Karpas-422 (cell line): ENCODE measurements at regions not wholly inside any gene's neighbourhood (a gene's known extent, or its start where the extent isn't known, plus 50 kb on each side); places are given as distances from the start of the nearest gene placed in this dataset.

ENCODE experiments used
- DNase-seq: peaks from one replicate; pipeline ENCODE4 v3.0.0-alpha.2; 2015
- H2AFZ ChIP-seq: fragments of 200-600 bp; sonication (generic); 2 replicates; pipeline ENCODE4 v1.6.1; 2014; ENCODE audit warnings: antibody characterized with exemption, low read length, mixed read lengths
- H3K27ac ChIP-seq: fragments of 200-600 bp; sonication (generic); 2 replicates; pipeline ENCODE4 v1.5.1; 2014; ENCODE audit warnings: mild to moderate bottlenecking, low read length, moderate library complexity
- H3K27me3 ChIP-seq: fragments of 200-600 bp; sonication (generic); 2 replicates; pipeline ENCODE4 v1.6.1; 2014; ENCODE audit warnings: low read length, mixed read lengths
- H3K36me3 ChIP-seq: fragments of 200-600 bp; sonication (generic); 2 replicates; pipeline ENCODE4 v1.6.1; 2014; ENCODE audit warnings: low read length, mixed read lengths; ENCODE audit not compliant: insufficient read depth
- H3K4me1 ChIP-seq: fragments of 200-600 bp; sonication (generic); 2 replicates; pipeline ENCODE4 v1.6.1; 2014; ENCODE audit warnings: mild to moderate bottlenecking, low read length, mixed read lengths
- H3K4me2 ChIP-seq: fragments of 200-600 bp; sonication (generic); 2 replicates; pipeline ENCODE4 v1.6.1; 2014; ENCODE audit warnings: low read length, low read depth, mild to moderate bottlenecking; ENCODE audit not compliant: poor library complexity, severe bottlenecking
- H3K4me3 ChIP-seq: fragments of 200-600 bp; sonication (generic); 2 replicates; pipeline ENCODE4 v1.5.1; 2014; ENCODE audit warnings: mild to moderate bottlenecking, antibody characterized with exemption, low read length, mixed read lengths
- H3K79me2 ChIP-seq: fragments of 200-600 bp; sonication (generic); 2 replicates; pipeline ENCODE4 v1.6.1; 2014; ENCODE audit warnings: mild to moderate bottlenecking, low read length, mixed read lengths
- H3K9ac ChIP-seq: fragments of 200-600 bp; sonication (generic); 2 replicates; pipeline ENCODE4 v1.6.0; 2014; ENCODE audit warnings: low read length
- H3K9me2 ChIP-seq: fragments of 200-600 bp; sonication (generic), shearing (Covaris generic); replicated peaks from 2 replicates; pipeline ENCODE4 v1.6.0; 2014; ENCODE audit warnings: mild to moderate bottlenecking, low read length, moderate library complexity; ENCODE audit not compliant: insufficient read depth
- H3K9me3 ChIP-seq: fragments of 300-700, 200-600 bp; sonication (generic); 2 replicates; pipeline ENCODE4 v1.6.1; 2014; ENCODE audit warnings: low read length, mixed read lengths
- H4K20me1 ChIP-seq: fragments of 200-600 bp; sonication (generic); 2 replicates; pipeline ENCODE4 v1.6.1; 2014; ENCODE audit warnings: mild to moderate bottlenecking, antibody characterized with exemption, low read length, low read depth; ENCODE audit not compliant: insufficient read depth

GRCh38 chr17:71976011-71976649 is 144.7 kb upstream of the SOX9 start:
- Histone ChIP-seq H3K4me3 (no peak overlapping the region), H3K27me3 (no peaks in the 10 kb centered on the region), H3K27ac (no peak overlapping the region), H2AFZ (no peak overlapping the region), H3K79me2 (no peaks in the 10 kb centered on the region), H3K9ac (no peak overlapping the region), H3K9me3 (no peaks in the 10 kb centered on the region), H3K4me1 (no peaks in the 10 kb centered on the region), H3K9me2 (no peaks in the 10 kb centered on the region), H3K4me2 (no peak overlapping the region), H3K36me3 (no peaks in the 10 kb centered on the region), H4K20me1 (no peaks in the 10 kb centered on the region)
- DNase-seq, result no peak

- no peak overlapping the region for H3K27ac ChIP-seq
- H4K20me1 ChIP-seq, result no peaks in the 10 kb centered on the region
- H3K36me3 ChIP-seq, result no peaks in the 10 kb centered on the region
- no peak overlapping the region for H2AFZ ChIP-seq
- DNase-seq, result no peak
- no peaks in the 10 kb centered on the region for H3K79me2 ChIP-seq
- H3K9me3 ChIP-seq, result no peaks in the 10 kb centered on the region
- no peak overlapping the region for H3K9ac ChIP-seq
- H3K4me1 ChIP-seq, result peaks cover 4% of the 10 kb centered on the region; the same call in 1 of the 2 replicates
- no peak overlapping the region for H3K4me2 ChIP-seq
- no peaks in the 10 kb centered on the region for H3K27me3 ChIP-seq
- H3K4me3 ChIP-seq, result no peak overlapping the region
- H3K9me2 ChIP-seq, result no peaks in the 10 kb centered on the region
Measured at GRCh38 chr17:71978435-71978834, 142.4 kb upstream of the SOX9 start.

- no peak overlapping the region for H3K9ac ChIP-seq
- peaks cover 4% of the 10 kb centered on the region; the same call in 1 of the 2 replicates for H3K4me1 ChIP-seq
- H3K9me2 ChIP-seq, result no peaks in the 10 kb centered on the region
- H3K9me3 ChIP-seq, result no peaks in the 10 kb centered on the region
- no peaks in the 10 kb centered on the region for H3K79me2 ChIP-seq
- no peak for DNase-seq
- H3K36me3 ChIP-seq, result no peaks in the 10 kb centered on the region
- no peaks in the 10 kb centered on the region for H3K27me3 ChIP-seq
- no peak overlapping the region for H3K4me3 ChIP-seq
- H3K4me2 ChIP-seq, result no peak overlapping the region
- H3K27ac ChIP-seq, result no peak overlapping the region
- H2AFZ ChIP-seq, result no peak overlapping the region
- no peaks in the 10 kb centered on the region for H4K20me1 ChIP-seq
Measured at GRCh38 chr17:71980171-71980570, 140.6 kb upstream of the SOX9 start.

DNA sequence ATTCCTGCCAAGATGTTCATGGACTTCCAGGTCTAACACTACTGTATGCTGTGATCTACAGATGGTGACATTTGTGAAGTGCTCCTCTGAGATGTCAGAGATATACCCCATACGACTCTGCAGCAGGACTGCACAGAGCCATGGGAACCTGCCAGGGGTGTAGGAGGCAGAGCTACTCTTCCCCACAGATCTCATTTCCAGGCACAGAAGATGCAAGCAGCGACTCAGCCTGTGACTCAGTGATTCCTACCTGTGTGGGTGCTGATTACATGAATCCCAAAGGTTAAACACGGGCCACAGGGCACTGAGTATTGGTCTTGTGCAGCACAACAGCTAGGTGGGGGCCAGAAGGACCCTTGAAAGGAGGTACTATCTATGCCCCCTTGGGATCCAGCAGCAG is 137.0 kb upstream of the SOX9 start:
- Histone ChIP-seq H3K9ac (no peak overlapping the region), H4K20me1 (no peaks in the 10 kb centered on the region), H3K36me3 (no peaks in the 10 kb centered on the region), H3K4me3 (no peak overlapping the region), H3K79me2 (no peaks in the 10 kb centered on the region), H2AFZ (no peak overlapping the region; the same call in 1 of the 2 replicates), H3K9me2 (no peaks in the 10 kb centered on the region), H3K27ac (no peak overlapping the region), H3K4me1 (peaks cover 4% of the 10 kb centered on the region; the same call in 1 of the 2 replicates), H3K9me3 (no peaks in the 10 kb centered on the region), H3K27me3 (no peaks in the 10 kb centered on the region), H3K4me2 (no peak overlapping the region)
- DNase-seq, result no peak

- H3K9ac ChIP-seq, result no peak overlapping the region
- DNase-seq, result no peak
- no peaks in the 10 kb centered on the region for H3K27me3 ChIP-seq
Measured at GRCh38 chr17:71985111-71986039, 135.4 kb upstream of the SOX9 start.

DNA sequence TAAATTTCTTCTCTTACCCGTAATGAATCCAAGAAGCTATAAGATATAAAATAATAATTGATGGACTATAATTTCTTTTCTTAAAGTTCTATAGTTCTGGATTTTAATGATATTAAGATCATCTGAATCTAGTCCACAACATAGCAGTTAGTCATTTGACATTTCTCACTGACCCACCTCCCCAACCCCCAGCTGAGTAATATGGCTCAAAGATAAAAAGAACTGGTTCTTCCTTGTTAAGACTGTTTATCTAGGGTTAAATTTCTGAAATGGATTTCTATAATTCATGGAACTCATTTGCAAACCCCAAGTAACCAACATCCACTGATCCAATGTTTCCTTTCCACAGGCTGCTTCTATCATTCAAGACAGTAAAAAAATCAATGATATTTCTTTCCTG is 133.9 kb upstream of the SOX9 start:
- no peak overlapping the region for H3K27ac ChIP-seq
- DNase-seq, result no peak
- no peaks in the 10 kb centered on the region for H3K9me2 ChIP-seq
- no peaks in the 10 kb centered on the region for H3K9me3 ChIP-seq
- H3K9ac ChIP-seq, result no peak overlapping the region
- no peaks in the 10 kb centered on the region for H3K36me3 ChIP-seq
- peaks cover 4% of the 10 kb centered on the region; the same call in 1 of the 2 replicates for H3K4me1 ChIP-seq
- no peak overlapping the region for H2AFZ ChIP-seq
- H4K20me1 ChIP-seq, result no peaks in the 10 kb centered on the region
- H3K4me3 ChIP-seq, result no peak overlapping the region
- H3K79me2 ChIP-seq, result no peaks in the 10 kb centered on the region
- H3K4me2 ChIP-seq, result no peak overlapping the region
- H3K27me3 ChIP-seq, result no peaks in the 10 kb centered on the region

More at GRCh38 chr17:71985111-71986039, 135.4 kb upstream of the SOX9 start:
- H3K4me3 ChIP-seq, result no peak overlapping the region
- no peak overlapping the region for H2AFZ ChIP-seq
- no peaks in the 10 kb centered on the region for H3K79me2 ChIP-seq
- no peaks in the 10 kb centered on the region for H3K9me3 ChIP-seq
- H3K4me2 ChIP-seq, result no peak overlapping the region
- peaks cover 4% of the 10 kb centered on the region; the same call in 1 of the 2 replicates for H3K4me1 ChIP-seq
- H3K27ac ChIP-seq, result no peak overlapping the region
- no peaks in the 10 kb centered on the region for H3K9me2 ChIP-seq
- H3K36me3 ChIP-seq, result no peaks in the 10 kb centered on the region
- no peaks in the 10 kb centered on the region for H4K20me1 ChIP-seq

- Histone ChIP-seq H3K9me2 (no peaks in the 10 kb centered on the region), H3K27me3 (no peaks in the 10 kb centered on the region), H3K9ac (no peak overlapping the region), H3K4me3 (no peak overlapping the region), H3K27ac (no peak overlapping the region), H3K79me2 (no peaks in the 10 kb centered on the region), H3K36me3 (no peaks in the 10 kb centered on the region), H4K20me1 (no peaks in the 10 kb centered on the region), H3K9me3 (no peaks in the 10 kb centered on the region), H3K4me2 (no peak overlapping the region), H2AFZ (no peak overlapping the region), H3K4me1 (peaks cover 2% of the 10 kb centered on the region; the same call in 1 of the 2 replicates)
- DNase-seq, result no peak
Measured at GRCh38 chr17:71987634-71988033, 133.2 kb upstream of the SOX9 start.

- no peaks in the 10 kb centered on the region for H4K20me1 ChIP-seq
- no peaks in the 10 kb centered on the region for H3K9me3 ChIP-seq
- no peak for DNase-seq
- no peaks in the 10 kb centered on the region for H3K4me1 ChIP-seq
- no peak overlapping the region for H3K9ac ChIP-seq
- no peaks in the 10 kb centered on the region for H3K9me2 ChIP-seq
- no peaks in the 10 kb centered on the region for H3K36me3 ChIP-seq
- no peak overlapping the region for H3K4me3 ChIP-seq
- H3K4me2 ChIP-seq, result no peak overlapping the region
- H2AFZ ChIP-seq, result no peak overlapping the region
- H3K27ac ChIP-seq, result no peak overlapping the region
- H3K27me3 ChIP-seq, result no peaks in the 10 kb centered on the region
- H3K79me2 ChIP-seq, result no peaks in the 10 kb centered on the region
Measured at GRCh38 chr17:71989117-71989516, 131.7 kb upstream of the SOX9 start.
